Upper lobe of left lung (tissue), 6 donors: ENCODE measurements at regions not wholly inside any gene's neighbourhood (a gene's known extent, or its start where the extent isn't known, plus 50 kb on each side); places are given as distances from the start of the nearest gene placed in this dataset.

Experiments
- ATAC-seq, 2 donors: fragments of 200-7000 bp; cut with Tn5 transposase; one replicate each; pipeline ENCODE4 v1.9.1; 2022; ENCODE audit warnings: mild to moderate bottlenecking in 2 of 2, moderate library complexity in 2 of 2; ENCODE audit not compliant: low FRiP score in 2 of 2
- DNase-seq, 2 donors: peaks; one replicate each; pipeline ENCODE4 v3.0.0-alpha.2; 2019 to 2020
- H3K27ac ChIP-seq, 4 donors: fragments of 200-600 bp; sonication (generic); one replicate each; pipeline ENCODE4 v1.5.1; 2016 to 2019
- H3K27me3 ChIP-seq, 4 donors: fragments of 200-600 bp; sonication (generic); one replicate each; pipeline ENCODE4 v1.5.1; 2017 to 2019
- H3K36me3 ChIP-seq, 4 donors: fragments of 200-600 bp; sonication (generic); one replicate each; pipeline ENCODE4 v1.5.1; 2016 to 2019
- H3K4me1 ChIP-seq, 4 donors: fragments of 200-600 bp; sonication (generic); one replicate each; pipeline ENCODE4 v1.5.1; 2018 to 2019
- H3K4me3 ChIP-seq, 4 donors: fragments of 200-600 bp; sonication (generic); one replicate each; pipeline ENCODE4 v1.5.1; 2017 to 2019; ENCODE audit warnings: mild to moderate bottlenecking in 2 of 4, moderate library complexity in 1 of 4
- H3K9me3 ChIP-seq, 4 donors: fragments of 200-600 bp; sonication (generic); one replicate each; pipeline ENCODE4 v1.5.1; 2018 to 2019
- EP300 ChIP-seq, 4 donors: sonication (generic); formaldehyde crosslinking; IDR thresholded peaks; one replicate each; pipeline ENCODE4 v1.5.1; 2017; ENCODE audit warnings: antibody characterized with exemption in 4 of 4, control low read depth in 2 of 4
- POLR2A ChIP-seq, 4 donors: fragments of 450-650 bp; IDR thresholded peaks; one replicate each; pipeline ENCODE4 v1.5.1; 2016 to 2017; ENCODE audit warnings: antibody characterized with exemption in 4 of 4, mild to moderate bottlenecking in 2 of 4
- POLR2AphosphoS5 ChIP-seq, 2 donors: sonication (generic); formaldehyde crosslinking; IDR thresholded peaks; one replicate each; pipeline ENCODE4 v1.5.1; 2017; ENCODE audit warnings: antibody characterized with exemption in 2 of 2
- WGBS, 2 donors: methylation state at CpG; one replicate each; pipeline ENCODE4 v1.1.5; 2017 to 2018; 5-methylcytosine and 5-hydroxymethylcytosine counted together
- TF ChIP-seq, protein P1 (sequence below), 6 experiments: fragments of 450-650 bp in 4 of 6; fragments of 200-600 bp in 2 of 6; sonication (generic) in 2 of 6; IDR thresholded peaks; one replicate each; pipeline ENCODE4 v1.5.1; 2016 to 2019; ENCODE audit warnings: antibody characterized with exemption in 6 of 6
- donor health status: DM: no; HTN: no; CAD: no; lungs with moderate emphysema.
- donor health status: DM: no; HTN: yes; CAD: no; lungs with severe emphysema.

DNA sequence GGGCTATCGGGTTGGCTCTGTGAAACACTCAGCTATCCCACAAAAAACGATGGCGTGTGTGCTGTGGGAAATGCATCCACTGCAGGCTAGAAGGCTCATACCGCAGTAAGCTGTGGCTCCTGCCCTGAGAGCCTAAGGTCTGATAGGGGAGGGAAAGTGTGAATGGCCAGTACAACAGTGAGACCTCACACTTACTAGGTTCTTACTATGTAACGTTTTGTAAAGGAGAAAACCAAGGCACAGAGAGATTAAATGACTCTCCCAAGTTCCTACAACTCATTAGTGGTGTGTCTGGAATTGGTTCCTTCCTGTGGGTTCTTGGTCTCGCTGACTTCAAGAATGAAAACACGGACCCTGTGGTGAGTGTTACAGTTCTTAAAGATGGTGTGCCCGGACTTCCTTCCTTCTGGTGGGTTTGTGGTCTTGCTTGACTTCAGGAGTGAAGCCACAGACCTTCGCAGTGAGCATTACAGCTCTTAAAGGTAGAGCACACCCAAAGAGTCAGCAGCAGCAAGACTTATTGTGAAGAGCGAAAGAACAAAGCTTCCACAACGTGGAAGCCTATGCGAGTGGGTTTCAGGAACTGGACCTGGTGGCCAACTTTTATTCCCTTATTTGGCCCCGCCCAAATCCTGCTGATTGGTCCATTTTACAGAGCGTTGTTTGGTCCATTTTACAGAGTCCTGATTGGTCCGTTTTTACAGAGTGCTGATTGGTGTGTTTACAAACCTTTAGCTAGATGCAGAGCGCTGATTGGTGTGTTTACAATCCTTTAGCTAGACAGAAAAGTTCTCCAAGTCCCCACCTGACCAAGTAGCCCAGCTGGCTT, 161.7 kb downstream of the POLR2M start:
- H3K4me3 ChIP-seq: no peak overlapping the region
- DNase-seq (no peak), ATAC-seq (no peak)
- H3K27ac ChIP-seq: no peak overlapping the region
- H3K4me1 ChIP-seq: no peaks in the 10 kb centered on the region
- WGBS, 2 donors: 79% methylated on average over 16 of the region's 16 CpGs
- TF ChIP-seq, protein P1, sequence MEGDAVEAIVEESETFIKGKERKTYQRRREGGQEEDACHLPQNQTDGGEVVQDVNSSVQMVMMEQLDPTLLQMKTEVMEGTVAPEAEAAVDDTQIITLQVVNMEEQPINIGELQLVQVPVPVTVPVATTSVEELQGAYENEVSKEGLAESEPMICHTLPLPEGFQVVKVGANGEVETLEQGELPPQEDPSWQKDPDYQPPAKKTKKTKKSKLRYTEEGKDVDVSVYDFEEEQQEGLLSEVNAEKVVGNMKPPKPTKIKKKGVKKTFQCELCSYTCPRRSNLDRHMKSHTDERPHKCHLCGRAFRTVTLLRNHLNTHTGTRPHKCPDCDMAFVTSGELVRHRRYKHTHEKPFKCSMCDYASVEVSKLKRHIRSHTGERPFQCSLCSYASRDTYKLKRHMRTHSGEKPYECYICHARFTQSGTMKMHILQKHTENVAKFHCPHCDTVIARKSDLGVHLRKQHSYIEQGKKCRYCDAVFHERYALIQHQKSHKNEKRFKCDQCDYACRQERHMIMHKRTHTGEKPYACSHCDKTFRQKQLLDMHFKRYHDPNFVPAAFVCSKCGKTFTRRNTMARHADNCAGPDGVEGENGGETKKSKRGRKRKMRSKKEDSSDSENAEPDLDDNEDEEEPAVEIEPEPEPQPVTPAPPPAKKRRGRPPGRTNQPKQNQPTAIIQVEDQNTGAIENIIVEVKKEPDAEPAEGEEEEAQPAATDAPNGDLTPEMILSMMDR (IDR thresholded peaks at IDR 0.05): no peak
- no peak for TF ChIP-seq EP300 (IDR thresholded peaks at IDR 0.05)
- no peak for TF ChIP-seq POLR2A (IDR thresholded peaks at IDR 0.05)
- TF ChIP-seq POLR2AphosphoS5 (IDR thresholded peaks at IDR 0.05): no peak
- H3K27me3 ChIP-seq: no peaks in the 10 kb centered on the region
- no peaks in the 10 kb centered on the region for H3K9me3 ChIP-seq
- no peaks in the 10 kb centered on the region for H3K36me3 ChIP-seq

DNA sequence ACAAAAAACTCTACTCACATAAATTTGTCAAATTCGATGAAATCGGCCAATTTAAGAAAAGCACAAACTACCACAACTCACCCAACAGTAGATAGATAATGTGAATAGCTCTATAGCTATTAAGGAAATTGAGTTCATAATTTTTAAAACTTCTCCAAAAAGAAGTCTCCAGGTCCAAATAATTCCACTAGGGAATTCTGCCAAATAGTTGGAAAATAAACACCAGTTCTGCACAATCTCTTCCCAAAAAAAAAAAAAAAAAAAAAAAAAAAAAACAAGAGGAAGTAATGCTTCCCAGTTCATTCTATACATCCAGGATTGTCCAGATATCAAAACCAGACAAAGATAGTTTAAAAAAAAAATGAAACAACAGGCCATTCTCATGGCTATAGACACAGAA, 164.2 kb downstream of the POLR2M start:
- 90 to 94% methylated on average over 2 of the region's 2 CpGs for WGBS, 2 donors
- Histone ChIP-seq H3K9me3 (peaks cover 4 to 8% (median 5%) of the 10 kb centered on the region in 4 donors), H3K27ac (no peak overlapping the region), H3K27me3 (no peaks in the 10 kb centered on the region), H3K36me3 (no peaks in the 10 kb centered on the region), H3K4me1 (no peaks in the 10 kb centered on the region), H3K4me3 (no peak overlapping the region)
- ATAC-seq (no peak), DNase-seq (no peak)
- no peak for TF ChIP-seq EP300 (IDR thresholded peaks at IDR 0.05)
- TF ChIP-seq POLR2A (IDR thresholded peaks at IDR 0.05): no peak
- no peak for TF ChIP-seq POLR2AphosphoS5 (IDR thresholded peaks at IDR 0.05)

DNA sequence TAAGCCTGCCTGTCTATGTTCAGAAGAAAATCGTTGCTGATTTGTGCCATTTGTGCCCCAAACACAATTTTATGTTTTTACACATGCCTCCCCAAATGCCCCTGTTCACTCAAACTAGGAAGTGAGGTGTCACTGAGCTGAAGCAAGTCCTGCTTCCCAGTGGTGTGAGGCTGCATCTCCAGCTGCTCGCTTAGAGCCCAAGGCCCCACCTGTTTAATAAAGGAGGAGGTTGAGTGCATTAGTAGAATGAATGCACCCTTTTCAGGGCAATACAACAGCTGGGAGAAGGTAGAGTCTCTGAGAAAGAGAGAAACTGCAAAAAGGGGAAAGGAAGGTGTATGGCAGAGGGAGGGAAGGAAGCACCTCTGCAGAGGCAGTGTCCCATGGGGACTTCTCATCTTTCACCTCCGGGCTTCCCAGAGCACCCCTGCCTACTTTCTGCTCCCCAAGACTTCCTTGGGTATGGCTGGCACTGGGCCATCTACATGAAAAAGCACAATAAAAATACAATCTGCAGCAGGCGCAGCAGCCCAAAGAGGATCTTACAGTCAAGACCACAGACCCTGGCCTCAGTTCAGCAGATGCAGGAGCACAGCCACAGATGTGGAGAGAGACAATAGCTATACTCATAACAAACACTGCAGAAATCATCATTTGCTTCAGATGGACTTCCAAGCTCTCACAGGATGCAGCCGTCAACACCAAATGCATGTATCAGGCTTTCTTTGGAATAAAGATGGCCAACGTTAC, 165.9 kb downstream of the POLR2M start:
- DNase-seq (no peak), ATAC-seq (no peak)
- Histone ChIP-seq H3K4me1 (no peaks in the 10 kb centered on the region), H3K27me3 (no peaks in the 10 kb centered on the region), H3K36me3 (no peaks in the 10 kb centered on the region), H3K4me3 (no peak overlapping the region), H3K27ac (no peak overlapping the region), H3K9me3 (peaks cover 5 to 8% (median 8%) of the 10 kb centered on the region in 4 donors)
- TF ChIP-seq, protein P1 (IDR thresholded peaks at IDR 0.05): no peak
- no peak for TF ChIP-seq POLR2A (IDR thresholded peaks at IDR 0.05)
- no peak for TF ChIP-seq EP300 (IDR thresholded peaks at IDR 0.05)
- no peak for TF ChIP-seq POLR2AphosphoS5 (IDR thresholded peaks at IDR 0.05)
- 58 to 64% methylated on average over 6 of the region's 6 CpGs for WGBS, 2 donors

DNA sequence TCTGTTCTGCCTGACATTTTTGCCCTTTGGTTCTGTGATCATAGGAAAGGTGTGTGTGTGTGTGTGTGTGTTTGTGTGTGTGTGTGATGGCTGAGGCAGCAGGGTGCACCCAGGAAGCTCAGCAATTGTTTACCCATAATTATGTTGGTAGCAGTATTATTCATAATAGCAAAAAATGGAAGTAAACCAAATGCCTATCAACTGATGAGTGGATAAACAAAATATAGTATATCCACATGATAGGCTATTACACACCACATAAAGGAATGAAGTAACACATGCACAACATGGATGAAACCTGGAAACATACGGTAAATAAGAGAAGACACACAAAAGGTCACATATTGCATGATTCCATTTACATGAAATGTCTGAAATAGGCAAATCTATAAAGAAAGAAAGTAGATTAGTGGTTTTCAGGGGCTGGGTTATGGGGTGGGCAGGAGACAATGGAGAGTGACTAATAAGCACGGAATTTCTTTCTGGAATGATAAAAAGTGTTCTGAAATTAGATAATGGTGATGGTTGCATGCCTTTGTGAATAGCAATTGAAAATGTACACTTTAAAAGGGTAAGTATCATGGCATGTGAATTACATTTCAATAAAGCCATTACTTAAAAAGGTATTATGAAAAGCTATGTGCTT, 167.2 kb downstream of the POLR2M start:
- TF ChIP-seq POLR2AphosphoS5 (IDR thresholded peaks at IDR 0.05): no peak
- TF ChIP-seq, protein P1 (IDR thresholded peaks at IDR 0.05): no peak
- no peak for TF ChIP-seq POLR2A (IDR thresholded peaks at IDR 0.05)
- TF ChIP-seq EP300 (IDR thresholded peaks at IDR 0.05): no peak
- H3K27ac ChIP-seq: no peak overlapping the region
- H3K4me3 ChIP-seq: no peak overlapping the region
- no peaks in the 10 kb centered on the region for H3K4me1 ChIP-seq
- no peaks in the 10 kb centered on the region for H3K27me3 ChIP-seq
- 88 to 95% methylated on average over 2 of the region's 2 CpGs for WGBS, 2 donors
- DNase-seq (no peak), ATAC-seq (no peak)
- H3K36me3 ChIP-seq: no peaks in the 10 kb centered on the region
- peaks cover 5 to 8% (median 8%) of the 10 kb centered on the region in 4 donors for H3K9me3 ChIP-seq

DNA sequence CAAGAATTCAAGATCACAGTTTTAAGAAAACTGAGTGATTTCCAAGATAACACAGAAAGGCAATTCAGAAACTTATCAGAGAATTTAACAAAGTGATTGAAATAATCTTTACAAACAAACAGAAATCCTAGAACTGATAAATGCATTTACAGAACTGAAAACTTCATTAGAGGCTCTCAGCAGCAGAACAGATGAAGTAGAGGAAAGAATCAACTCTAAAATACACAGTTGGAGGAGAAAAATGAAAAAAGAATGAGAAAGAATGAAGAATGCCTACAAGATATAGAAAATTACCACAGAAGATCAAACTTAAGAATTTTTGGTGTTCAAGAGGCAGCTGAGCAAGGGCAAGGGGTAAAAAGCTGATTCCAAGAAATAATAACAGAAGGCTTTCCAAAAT, 168.8 kb downstream of the POLR2M start:
- TF ChIP-seq POLR2AphosphoS5 (IDR thresholded peaks at IDR 0.05): no peak
- TF ChIP-seq, protein P1 (IDR thresholded peaks at IDR 0.05): no peak
- no peak for TF ChIP-seq POLR2A (IDR thresholded peaks at IDR 0.05)
- no peak for TF ChIP-seq EP300 (IDR thresholded peaks at IDR 0.05)
- DNase-seq (no peak), ATAC-seq (no peak)

More for the DNA sequence above, 168.8 kb downstream of the POLR2M start:
- no peaks in the 10 kb centered on the region for H3K4me1 ChIP-seq
- no peaks in the 10 kb centered on the region for H3K27me3 ChIP-seq
- H3K27ac ChIP-seq: no peak overlapping the region
- peaks cover 5 to 8% (median 8%) of the 10 kb centered on the region in 4 donors for H3K9me3 ChIP-seq
- H3K4me3 ChIP-seq: no peak overlapping the region
- no peaks in the 10 kb centered on the region for H3K36me3 ChIP-seq
